M059J (cell line): ENCODE measurements at regions not wholly inside any gene's neighbourhood (a gene's known extent, or its start where the extent isn't known, plus 50 kb on each side); places are given as distances from the start of the nearest gene placed in this dataset.
"Not testable (repeated sequence)": the region's sequence is repeated elsewhere in the genome, so short reads cannot be mapped to it uniquely, and the experiment has no call there.

Experiments
- DNase-seq: peaks from one replicate; pipeline ENCODE4 v3.0.0-alpha.2; 2012; ENCODE audit warnings: low read depth

- DNase-seq: no peak
Measured at GRCh38 chr7:81226234-81226633, 307.4 kb upstream of the SEMA3C start.

- DNase-seq: not testable (repeated sequence)
Measured at GRCh38 chr7:81222692-81223091, 303.8 kb upstream of the SEMA3C start.

GRCh38 chr7:81221527-81222217 lies 302.8 kb upstream of the SEMA3C start:
- DNase-seq: no peak

- no peak for DNase-seq
Measured at GRCh38 chr7:81218480-81219106, 299.7 kb upstream of the SEMA3C start.

GRCh38 chr7:81213394-81213793 lies 294.5 kb upstream of the SEMA3C start:
- no peak for DNase-seq

GRCh38 chr7:81211934-81212320 lies 293.1 kb upstream of the SEMA3C start:
- DNase-seq: no peak

- DNase-seq: peak; percentile 30
Measured at GRCh38 chr7:81211204-81211933, 292.5 kb upstream of the SEMA3C start.

- peak; percentile 31 for DNase-seq
Measured at GRCh38 chr7:81210137-81211064, 291.6 kb upstream of the SEMA3C start.

GRCh38 chr7:81209059-81209458 lies 290.2 kb upstream of the SEMA3C start:
- DNase-seq: peak; percentile 9

GRCh38 chr7:81207801-81208200 lies 288.9 kb upstream of the SEMA3C start:
- DNase-seq: no peak

GRCh38 chr7:81206667-81207360 lies 288.0 kb upstream of the SEMA3C start:
- no peak for DNase-seq

- DNase-seq: no peak
Measured at GRCh38 chr7:81206217-81206616, 287.4 kb upstream of the SEMA3C start.

GRCh38 chr7:81201188-81201587 lies 282.3 kb upstream of the SEMA3C start:
- DNase-seq: no peak

GRCh38 chr7:81198766-81199165 lies 279.9 kb upstream of the SEMA3C start:
- DNase-seq: no peak

GRCh38 chr7:81197266-81197665 lies 278.4 kb upstream of the SEMA3C start:
- no peak for DNase-seq

GRCh38 chr7:81195033-81195432 lies 276.2 kb upstream of the SEMA3C start:
- DNase-seq: peak; percentile 35

GRCh38 chr7:81190997-81191768 lies 272.3 kb upstream of the SEMA3C start:
- peak; percentile 73 for DNase-seq

GRCh38 chr7:81187753-81188152 lies 268.9 kb upstream of the SEMA3C start:
- DNase-seq: no peak

- no peak for DNase-seq
Measured at GRCh38 chr7:81186691-81187090, 267.8 kb upstream of the SEMA3C start.

- no peak for DNase-seq
Measured at GRCh38 chr7:81185072-81185471, 266.2 kb upstream of the SEMA3C start.
